GM18517 (cell line): ENCODE measurements at regions not wholly inside any gene's neighbourhood (a gene's known extent, or its start where the extent isn't known, plus 50 kb on each side); places are given as distances from the start of the nearest gene placed in this dataset.
"Not testable (repeated sequence)": the region's sequence is repeated elsewhere in the genome, so short reads cannot be mapped to it uniquely, and the experiment has no call there.

ENCODE experiments used
- ATAC-seq: cut with Tn5 transposase; IDR thresholded peaks from one replicate; pipeline ENCODE4 v1.9.1; 2021; ENCODE audit warnings: mild to moderate bottlenecking, moderate library complexity; ENCODE audit not compliant: unreplicated experiment

DNA sequence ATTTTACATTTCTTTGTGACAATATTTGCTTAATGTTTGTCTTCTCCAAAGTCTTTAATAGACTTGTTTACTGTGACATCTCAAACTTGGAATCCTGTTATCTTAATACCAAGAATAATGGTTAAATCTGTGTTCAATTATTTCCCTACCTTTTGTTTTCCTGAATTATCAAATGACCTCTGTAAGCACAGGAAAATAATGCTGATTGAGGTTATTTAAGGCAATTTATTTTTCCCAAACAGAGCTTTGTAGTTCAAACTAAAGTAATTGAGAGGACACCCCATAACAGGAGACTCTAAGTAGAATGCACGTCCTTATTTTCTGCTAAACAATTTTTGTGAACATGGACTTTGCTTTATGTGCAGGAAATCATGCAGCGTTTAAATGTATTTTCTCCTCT, 195.0 kb downstream of the BTBD3 start:
- no peak for ATAC-seq

DNA sequence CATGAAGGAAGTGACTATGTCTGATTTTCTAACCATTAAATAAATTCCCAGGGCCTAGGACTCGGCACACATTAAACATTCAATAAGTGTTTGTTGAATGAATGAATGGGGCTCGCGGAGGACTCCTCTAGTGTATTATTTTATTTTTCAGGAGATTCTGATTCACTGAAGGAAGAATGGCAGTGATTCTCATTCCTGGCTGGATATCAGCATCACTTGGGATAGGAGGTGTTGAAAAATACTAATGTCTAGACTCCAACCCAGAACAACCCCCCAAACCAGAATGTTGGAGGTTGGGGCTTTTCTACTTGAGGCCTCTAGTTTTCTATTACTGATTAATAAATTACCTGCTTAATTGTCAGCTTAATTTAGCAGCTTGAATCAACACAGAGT, 195.4 kb downstream of the BTBD3 start:
- no peak for ATAC-seq

DNA sequence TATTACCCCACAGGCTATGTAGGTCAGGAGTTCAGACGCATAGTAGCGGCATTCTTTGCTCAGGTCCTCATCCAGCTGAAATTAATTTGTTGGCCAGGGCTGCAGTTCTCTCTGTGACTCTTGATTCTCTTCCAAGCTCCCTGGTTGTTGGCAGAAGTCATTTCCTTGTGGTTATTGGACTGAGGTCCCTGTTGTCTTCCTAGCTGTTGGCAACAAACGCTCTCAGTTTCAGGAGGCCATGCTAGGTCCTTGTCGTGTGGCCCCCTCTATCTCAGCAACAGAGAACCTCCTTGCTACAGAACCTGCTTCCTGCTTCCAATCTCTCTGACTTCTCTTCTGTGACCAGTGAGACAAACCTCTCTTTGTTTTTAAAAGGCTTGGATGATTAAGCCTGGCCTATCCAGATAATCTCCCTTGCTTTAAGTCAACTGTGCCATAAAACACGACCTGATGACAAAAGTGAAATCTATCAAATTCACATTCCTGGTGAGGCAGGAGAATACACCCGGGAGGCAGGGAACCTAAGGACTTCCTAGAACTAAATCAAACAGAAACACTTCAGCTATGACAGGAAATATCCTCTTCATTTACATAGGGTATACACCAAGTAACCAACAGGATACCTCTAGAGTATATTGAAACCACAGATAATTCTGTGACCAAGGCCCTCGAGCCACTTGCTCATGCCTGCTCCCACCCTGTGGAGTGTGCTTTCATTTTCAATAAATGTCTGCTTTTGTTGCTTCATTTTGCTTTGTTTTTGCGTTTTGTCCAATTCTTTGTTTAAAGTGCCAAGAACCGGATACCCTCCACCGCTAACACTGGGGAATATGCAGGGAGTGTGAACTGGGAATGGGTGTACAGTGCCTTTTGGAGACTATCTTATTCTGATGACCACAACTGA, 196.0 kb downstream of the BTBD3 start:
- ATAC-seq, result no peak

DNA sequence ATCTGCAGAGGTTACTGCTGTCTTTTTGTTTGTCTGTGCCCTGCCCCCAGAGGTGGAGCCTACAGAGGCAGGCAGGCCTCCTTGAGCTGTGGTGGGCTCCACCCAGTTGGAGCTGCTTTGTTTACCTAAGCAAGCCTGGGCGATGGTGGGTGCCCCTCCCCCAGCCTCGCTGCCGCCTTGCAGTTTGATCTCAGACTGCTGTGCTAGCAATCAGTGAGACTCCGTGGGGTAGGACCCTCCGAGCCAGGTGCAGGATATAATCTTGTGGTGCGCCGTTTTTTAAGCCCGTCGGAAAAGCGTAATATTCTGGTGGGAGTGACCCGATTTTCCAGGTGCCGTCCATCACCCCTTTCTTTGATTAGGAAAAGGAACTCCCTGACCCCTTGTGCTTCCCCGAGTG, 211.4 kb downstream of the BTBD3 start:
- ATAC-seq, result not testable (repeated sequence)

DNA sequence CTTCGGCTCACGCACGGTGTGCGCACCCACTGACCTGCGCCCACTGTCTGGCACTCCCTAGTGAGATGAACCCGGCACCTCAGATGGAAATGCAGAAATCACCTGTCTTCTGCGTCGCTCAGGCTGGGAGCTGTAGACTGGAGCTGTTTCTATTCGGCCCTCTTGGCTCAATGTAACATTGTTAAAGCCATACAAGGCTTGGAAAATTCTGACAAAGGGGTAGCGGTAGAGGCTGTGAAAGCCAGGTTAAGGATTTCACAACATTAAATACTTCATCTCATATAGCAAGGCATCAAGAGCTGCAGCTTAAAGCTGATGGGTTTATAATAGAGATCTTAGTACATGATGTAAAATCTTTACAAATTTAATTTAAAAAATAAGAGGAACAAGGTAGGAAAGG, 211.8 kb downstream of the BTBD3 start:
- ATAC-seq, result not testable (repeated sequence)

DNA sequence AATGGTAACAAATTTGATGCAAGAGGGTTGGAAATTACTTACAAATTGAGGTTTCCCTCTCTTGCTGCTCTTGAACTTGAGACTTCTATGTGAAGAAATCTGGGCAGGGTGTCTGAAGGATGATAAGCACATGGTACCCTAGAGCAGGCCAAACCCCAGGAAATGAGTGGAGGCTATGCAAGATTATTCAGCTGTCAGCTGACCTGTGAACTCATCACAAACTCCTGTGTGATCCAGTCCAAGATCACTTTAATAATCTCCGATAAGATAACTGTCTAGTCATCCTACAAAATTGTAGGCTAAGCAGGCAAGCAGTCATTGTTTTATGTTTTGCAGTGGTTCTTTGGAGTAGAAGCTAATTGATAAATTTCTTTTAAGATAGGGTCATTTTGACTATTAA, 213.1 kb downstream of the BTBD3 start:
- no peak for ATAC-seq

DNA sequence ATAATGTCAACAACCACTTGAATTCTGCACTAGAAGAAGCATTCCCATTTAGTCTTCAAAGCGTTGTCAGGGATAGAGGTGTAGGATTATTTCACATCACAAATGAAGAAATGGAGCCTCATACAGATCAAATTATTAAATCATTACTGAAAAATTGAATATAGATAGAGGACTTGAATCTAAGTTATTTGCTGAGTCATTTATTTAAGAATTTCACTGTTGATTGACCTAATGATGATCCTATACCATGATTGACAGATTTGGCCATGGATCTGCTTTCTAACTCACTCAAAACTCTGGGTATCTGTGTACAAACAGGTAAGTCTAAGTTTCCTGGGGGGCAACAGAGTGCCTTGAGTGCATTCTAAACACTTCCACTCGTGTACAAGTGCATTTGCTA, 215.9 kb downstream of the BTBD3 start:
- ATAC-seq, result no peak

DNA sequence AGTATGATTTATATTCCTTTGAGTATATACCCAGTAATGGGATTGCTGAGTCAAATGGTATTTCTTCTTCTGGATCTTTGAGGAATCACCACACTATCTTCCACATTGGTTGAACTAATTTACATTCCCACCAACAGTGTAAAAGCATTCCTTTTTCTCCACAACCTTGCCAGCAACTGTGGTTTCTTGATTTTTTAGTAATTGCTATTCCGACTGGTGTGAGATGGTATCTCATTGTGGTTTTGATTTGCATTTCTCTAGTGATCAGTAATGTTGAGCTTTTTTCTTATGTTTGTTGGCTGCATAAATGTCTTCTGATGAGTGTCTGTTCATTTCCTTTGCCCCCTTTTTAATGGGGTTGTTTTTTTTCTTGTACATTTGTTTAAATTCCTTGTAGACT, 228.3 kb downstream of the BTBD3 start:
- ATAC-seq, result not testable (repeated sequence)

DNA sequence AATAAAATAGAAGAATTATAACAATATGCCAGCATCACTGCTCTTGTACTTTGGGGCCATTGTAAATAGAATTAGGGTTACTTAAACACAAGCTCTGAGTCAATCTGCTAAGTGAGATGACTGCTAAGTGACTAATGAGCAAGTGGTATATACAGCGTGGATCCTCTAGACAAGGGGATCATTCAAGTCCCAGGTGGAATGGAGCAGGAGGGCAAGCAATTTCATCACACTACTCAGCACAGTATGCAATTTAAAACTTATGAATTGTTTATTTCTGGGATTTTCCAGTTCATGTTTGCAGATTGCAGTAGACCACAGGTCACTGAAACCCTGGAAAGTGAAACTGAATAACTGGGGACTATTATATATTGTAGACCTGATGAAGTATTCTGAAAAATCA, 235.3 kb downstream of the BTBD3 start:
- ATAC-seq, result no peak

DNA sequence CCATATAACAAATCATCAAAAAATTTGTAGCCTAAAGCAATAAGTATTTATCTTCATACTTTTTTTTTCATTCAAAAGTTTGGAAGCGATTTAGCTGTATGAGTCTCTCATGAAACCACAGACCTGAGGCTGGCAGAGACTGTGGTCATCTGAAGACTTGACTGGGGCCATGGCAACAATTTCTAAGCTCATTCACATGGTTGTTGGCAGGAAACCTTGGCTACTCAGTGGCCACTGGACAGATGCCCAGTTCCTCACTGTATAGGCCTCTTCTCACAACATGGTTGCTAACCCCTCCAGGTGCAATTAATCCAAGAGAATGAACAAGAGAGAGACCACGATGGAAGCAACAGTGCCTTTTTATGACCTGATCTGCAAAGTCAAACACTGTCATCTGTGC, 235.9 kb downstream of the BTBD3 start:
- ATAC-seq, result no peak

DNA sequence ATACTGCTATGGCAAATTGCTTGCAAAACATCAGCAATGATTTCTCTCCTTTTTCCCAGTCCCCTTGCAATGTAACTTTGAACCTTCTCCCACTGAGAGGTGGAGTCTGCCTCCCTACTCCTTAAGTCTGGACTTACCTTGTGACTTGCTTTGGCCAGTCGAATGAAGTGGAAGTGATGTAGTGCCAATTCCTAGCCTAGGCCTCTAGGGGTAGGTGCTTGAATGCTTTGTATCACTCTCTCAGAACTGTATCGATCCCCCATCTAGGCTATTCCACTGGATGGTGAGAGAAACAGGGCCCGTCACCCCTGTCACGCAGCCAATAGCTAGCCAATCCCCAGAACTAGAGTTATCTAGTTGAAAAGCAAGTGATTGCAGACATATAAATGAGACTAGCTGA, 238.6 kb downstream of the BTBD3 start:
- ATAC-seq, result no peak

DNA sequence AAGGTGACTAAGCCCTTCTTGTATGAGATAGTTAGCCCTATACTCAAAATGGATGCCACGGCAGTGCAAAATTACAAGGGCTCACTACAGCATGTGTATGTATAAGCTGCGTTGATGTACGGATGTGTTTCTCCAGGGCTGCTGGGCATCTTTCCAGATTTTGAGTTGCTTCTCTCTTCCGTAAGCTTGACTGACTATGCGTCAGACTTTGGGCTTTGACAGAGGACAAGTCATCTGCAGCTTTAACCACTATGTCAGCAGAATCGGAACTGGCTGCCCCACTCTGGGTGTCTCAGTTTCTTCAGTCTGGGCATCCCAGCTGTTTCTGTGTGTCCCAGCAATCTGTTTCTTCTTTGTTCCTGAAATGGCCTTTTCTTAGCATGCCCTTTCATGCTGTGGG, 241.6 kb downstream of the BTBD3 start:
- no peak for ATAC-seq

DNA sequence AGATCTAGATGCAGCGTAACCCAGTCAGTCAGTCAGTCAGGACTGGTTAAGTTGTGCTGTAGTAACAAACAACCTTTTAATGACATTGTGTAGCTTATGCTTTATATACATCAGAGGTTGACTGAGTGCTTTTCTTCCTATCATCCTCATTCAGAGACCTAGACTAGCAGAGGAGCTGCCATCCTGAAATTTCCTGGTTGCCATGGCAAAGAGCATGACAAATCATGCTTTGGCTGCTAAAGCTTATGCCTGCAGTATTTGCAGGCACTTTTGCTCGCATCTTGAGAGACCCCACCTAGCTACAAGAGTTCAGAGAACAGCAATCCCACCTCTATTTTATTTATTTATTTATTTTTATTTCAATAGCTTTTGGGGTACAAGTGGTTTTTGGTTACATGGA, 244.0 kb downstream of the BTBD3 start:
- ATAC-seq, result no peak

DNA sequence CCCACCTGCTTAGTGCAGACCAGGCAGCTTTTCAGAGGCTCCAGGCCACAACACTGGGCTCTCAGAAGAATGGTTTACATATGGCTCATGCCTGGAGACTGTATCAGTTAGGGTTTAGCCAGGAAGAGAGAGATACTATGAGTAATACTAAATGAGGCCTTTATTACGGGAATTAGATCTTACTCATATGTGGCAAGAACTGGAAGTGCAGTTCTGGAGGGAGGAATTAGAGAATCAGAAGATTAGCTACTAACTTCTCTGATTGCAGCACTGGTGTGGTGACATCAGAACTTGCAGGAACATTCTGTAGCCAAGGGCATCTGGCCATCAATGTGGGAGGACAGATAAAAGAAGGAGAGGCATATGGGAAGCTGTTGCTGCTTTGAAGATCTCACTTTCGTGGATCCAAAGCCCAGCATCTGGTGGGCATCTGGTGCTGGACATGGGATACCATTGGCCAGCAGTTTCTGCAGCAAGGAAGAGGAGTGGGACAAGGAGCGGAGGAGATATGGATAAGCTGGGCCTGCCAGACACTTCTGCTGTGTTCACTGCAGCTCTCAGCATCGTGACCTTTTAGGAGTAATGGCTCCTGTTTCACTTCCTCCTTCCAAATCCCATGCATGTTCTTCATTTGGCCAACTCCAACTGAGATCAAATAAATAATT, 248.5 kb downstream of the BTBD3 start:
- ATAC-seq, result no peak

DNA sequence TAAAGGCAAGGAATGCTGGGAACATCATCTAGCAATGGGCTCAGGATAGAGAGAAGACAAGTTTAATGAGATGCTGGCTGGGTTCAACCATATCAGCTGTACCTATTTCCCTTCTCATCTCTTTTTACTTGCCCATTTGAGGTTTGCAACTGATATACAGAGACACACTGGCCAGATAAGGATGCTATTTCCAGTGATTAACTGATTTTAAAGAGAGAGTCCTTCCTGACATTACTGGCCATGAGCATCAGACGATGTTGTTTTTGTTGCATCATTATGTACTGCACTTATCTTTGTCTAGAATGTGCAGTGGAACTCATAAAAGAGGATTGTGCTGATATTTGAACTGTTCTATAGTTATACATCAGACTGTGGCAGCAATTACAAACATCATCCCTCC, 252.7 kb downstream of the BTBD3 start:
- ATAC-seq, result no peak

DNA sequence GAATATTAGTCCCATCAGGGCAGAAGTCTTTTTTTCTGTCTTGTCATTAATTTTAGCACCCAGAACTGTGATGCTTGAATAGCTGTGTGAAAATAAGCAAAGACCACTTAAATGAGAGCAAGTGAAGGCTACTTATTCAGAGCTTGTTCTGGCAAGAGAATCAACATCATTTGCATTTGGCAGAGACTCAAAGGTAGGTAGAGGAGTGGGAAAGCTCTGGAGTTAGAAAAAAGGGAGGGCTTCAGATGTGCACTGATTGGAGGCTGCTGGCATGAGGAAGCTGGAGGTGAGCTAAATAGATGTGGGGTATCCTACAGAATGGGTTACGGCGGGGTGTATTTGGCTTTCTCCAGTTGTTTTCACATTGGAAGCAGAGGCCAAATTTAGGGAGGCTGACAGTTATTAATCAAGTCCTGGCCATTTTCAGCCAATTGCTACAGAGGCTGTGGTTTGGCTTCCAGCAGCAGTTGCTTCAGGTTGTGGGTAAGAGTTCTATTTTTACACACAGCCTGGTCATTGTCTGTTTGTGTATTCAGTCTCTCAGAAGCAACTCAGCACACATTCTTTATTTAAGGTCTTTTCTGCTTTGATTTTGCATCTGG, 254.3 kb downstream of the BTBD3 start:
- no peak for ATAC-seq

DNA sequence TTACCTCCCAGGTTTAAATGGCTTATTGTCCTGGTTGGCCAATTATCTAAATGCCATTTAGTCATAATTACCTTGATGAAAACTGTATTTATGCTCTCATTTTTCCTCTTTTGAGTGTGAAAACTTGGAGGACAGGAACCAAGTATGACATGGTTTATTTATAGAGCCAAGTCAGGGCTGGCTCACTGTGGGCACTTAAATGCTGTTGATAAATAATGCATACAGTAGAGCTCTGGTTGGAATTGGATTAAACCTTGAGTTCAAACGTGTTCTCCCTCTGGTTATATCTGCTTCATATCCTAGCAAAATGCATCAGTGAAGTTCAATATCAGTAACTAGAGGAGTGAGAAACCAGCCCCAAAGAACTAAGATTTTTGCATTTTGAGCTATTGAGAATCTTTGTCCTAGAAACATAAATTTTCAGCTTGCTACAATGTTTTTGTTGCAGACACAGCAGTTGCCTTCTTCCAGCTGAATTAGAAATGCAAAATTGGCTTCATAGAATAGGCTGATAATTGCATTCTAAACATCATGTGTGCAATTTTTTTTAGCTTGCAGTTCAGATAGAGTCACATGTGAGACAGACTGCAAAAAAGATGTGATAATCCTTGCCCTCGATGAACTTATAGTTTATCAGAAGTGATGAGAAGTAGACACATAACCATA, 255.8 kb downstream of the BTBD3 start:
- no peak for ATAC-seq

DNA sequence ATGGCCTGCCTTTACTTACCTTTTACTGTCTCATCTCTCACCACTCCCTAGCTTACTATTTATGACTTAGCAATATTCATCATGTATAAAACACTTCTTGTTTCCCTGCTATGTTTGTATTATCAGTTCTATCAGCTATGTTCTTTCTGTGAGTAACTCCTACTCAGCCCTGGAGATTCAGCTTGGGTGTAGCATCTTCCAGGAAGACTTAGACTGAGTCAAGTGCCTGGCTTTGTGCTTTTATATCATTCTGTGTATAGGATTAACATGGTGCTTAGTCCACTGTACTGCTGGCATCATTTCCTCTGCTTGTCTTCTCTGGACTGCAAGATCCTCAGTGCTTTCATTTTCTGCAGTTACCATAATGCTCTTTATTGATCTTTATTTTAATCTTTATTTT, 257.8 kb downstream of the BTBD3 start:
- ATAC-seq, result no peak

DNA sequence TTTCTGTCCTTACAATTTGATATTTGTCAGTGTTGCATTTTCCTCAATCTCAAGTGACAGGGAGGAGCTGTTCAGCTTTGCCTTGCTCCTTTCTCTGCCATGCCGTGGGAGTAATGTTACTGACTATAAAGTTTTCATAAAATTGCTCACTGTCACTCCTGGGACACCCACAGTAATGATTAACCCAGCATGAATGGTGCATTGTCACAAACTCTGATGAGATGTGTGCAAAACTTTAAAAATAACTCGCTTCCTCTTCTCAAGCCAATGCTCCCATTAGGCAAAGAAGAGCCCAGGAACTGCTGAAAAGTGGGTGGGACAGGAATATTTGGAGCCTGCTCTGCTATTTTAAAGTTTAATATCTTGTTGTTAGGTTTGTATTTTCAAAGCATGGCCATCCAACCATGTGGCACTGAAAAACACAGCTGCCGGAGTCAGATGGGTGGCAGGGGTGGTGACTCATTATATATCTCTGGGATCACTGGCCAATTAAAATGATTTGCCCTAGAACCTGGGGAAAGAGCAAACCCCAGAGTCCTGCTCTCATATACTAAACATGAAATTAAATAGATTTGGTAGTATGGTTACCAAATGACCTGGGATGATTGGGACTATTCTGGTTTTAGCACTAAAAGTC, 260.1 kb downstream of the BTBD3 start:
- no peak for ATAC-seq

DNA sequence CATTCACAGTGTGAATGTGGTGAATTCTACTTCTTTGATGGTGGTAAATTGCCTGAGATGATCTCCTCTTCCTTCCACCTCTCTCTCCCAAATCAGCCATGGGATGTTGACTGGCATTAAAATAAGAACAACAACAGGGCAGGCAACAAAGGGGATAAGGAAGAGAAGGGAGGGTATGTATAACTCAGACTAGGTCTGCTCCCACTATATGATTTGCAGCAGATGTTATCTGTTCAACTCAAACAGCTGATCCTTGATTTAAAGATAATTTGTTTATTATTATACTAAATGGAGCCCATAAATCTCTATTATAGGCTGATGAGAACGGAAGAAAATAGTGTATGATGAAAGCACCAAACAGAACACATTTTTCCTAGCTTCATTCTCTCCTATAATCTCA, 262.0 kb downstream of the BTBD3 start:
- ATAC-seq, result no peak

DNA sequence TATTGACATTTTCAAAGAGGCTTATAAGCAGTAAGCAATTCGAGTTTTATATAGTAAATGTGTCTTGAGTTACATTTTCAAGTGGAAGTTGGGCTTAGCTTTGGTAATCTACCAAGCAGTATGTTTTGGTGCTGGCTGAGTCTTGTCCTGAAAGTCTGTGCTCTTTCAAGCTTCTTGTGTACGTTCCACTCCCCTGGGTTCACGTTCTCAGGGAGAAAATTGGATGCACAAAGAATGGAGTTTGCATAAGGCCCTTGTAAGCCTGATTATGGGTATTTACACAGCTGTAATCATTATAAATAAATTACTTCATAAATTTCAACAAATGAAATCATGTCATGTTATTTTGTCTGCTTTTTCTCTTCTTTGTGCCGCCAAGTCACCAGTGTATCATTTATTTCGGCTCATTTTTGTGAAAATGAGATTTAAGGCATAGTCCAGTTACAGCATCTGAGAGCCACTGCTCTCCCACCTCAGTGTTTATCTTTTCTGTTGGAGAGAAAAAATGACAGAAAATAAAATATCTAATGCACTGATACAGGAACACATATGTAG, 262.5 kb downstream of the BTBD3 start:
- no peak for ATAC-seq
